Naive B cell (primary cell): ENCODE measurements at regions not wholly inside any gene's neighbourhood (a gene's known extent, or its start where the extent isn't known, plus 50 kb on each side); places are given as distances from the start of the nearest gene placed in this dataset.
"Not testable (repeated sequence)": the region's sequence is repeated elsewhere in the genome, so short reads cannot be mapped to it uniquely, and the experiment has no call there.

Experiments used
- ATAC-seq, 2 donors: fragments of 150-1000 bp; cut with Tn5 transposase; 2 replicates each; pipeline ENCODE4 v1.10.0; 2021; ENCODE audit warnings: low read depth in 2 of 2, mild to moderate bottlenecking in 2 of 2, moderate library complexity in 2 of 2
- DNase-seq: peaks from one replicate; pipeline ENCODE4 v3.0.0; 2022
- H3K27ac Mint-ChIP-seq, 6 donors: one replicate each; pipeline ENCODE4 v1.8.0; 2020 to 2022; ENCODE audit warnings: mild to moderate bottlenecking in 6 of 6, mixed read lengths in 6 of 6, moderate library complexity in 5 of 6, inconsistent platforms in 2 of 6
- H3K27me3 Mint-ChIP-seq, 3 donors: one replicate each; pipeline ENCODE4 v1.8.0; 2021 to 2022; ENCODE audit warnings: mixed read lengths in 3 of 3, mild to moderate bottlenecking in 1 of 3
- H3K36me3 Mint-ChIP-seq, 2 donors: one replicate each; pipeline ENCODE4 v1.8.0; 2020 to 2022; ENCODE audit warnings: mixed read lengths in 2 of 2, inconsistent platforms in 1 of 2, mild to moderate bottlenecking in 1 of 2
- H3K4me1 Mint-ChIP-seq, 3 donors: one replicate each; pipeline ENCODE4 v1.8.0; 2020 to 2022; ENCODE audit warnings: mixed read lengths in 3 of 3, inconsistent platforms in 1 of 3, mild to moderate bottlenecking in 1 of 3, moderate library complexity in 1 of 3
- H3K4me3 Mint-ChIP-seq, 8 donors: one replicate each; pipeline ENCODE4 v1.8.0; 2020 to 2022; ENCODE audit warnings: mild to moderate bottlenecking in 8 of 8, mixed read lengths in 8 of 8, moderate library complexity in 8 of 8, inconsistent platforms in 2 of 8
- H3K9me3 Mint-ChIP-seq, 7 donors: one replicate each; pipeline ENCODE4 v1.8.0; 2020 to 2022; ENCODE audit warnings: mixed read lengths in 7 of 7, mild to moderate bottlenecking in 5 of 7, inconsistent platforms in 2 of 7, moderate library complexity in 1 of 7

- DNase-seq: no peak
- Mint-ChIP-seq H3K9me3 (peaks cover 2 to 6% (median 5%) of the 10 kb centered on the region in 7 donors), H3K27me3 (no peaks in the 10 kb centered on the region), H3K4me1 (no peaks in the 10 kb centered on the region), H3K36me3 (no peaks in the 10 kb centered on the region), H3K27ac (no peak overlapping the region), H3K4me3 (no peak overlapping the region)
- no peak for ATAC-seq
Measured at GRCh38 chr18:40186677-40187076, 1768.4 kb upstream of the PIK3C3 start.

- no peak overlapping the region for H3K27ac Mint-ChIP-seq
- ATAC-seq (no peak), DNase-seq (no peak)
- H3K4me3 Mint-ChIP-seq: no peak overlapping the region
- no peaks in the 10 kb centered on the region for H3K36me3 Mint-ChIP-seq
- no peaks in the 10 kb centered on the region for H3K4me1 Mint-ChIP-seq
- no peaks in the 10 kb centered on the region for H3K27me3 Mint-ChIP-seq
- H3K9me3 Mint-ChIP-seq: peaks cover under 1 to 13% (median 6%) of the 10 kb centered on the region in 7 donors
Measured at GRCh38 chr18:40179729-40180461, 1775.1 kb upstream of the PIK3C3 start.

GRCh38 chr18:40168026-40168425, 1787.0 kb upstream of the PIK3C3 start:
- Mint-ChIP-seq H3K36me3 (no peaks in the 10 kb centered on the region), H3K4me1 (no peaks in the 10 kb centered on the region), H3K27me3 (no peaks in the 10 kb centered on the region), H3K9me3 (peaks cover 0 to 6% (median 2%) of the 10 kb centered on the region in 7 donors), H3K27ac (no peak overlapping the region), H3K4me3 (no peak overlapping the region)
- DNase-seq (no peak), ATAC-seq (no peak)

DNA sequence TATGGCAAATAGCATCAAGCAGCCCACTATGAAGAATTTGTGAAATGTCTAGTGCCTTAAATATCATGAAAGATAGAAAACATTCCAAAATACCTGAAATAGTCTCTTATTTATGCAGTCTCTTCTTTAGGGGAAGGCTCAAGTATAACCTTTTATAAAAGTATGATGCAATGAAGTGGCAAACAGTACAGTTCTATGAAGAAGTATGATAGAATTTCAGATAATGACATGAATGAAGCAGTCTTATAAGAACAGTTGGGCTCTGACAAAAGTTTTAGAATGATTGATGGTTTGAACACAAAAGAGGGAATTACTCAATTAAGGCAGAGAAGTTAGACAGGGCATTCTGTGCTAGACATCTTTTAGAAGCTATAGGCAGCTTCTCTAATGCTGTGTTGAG, 1791.8 kb upstream of the PIK3C3 start:
- H3K4me1 Mint-ChIP-seq: no peaks in the 10 kb centered on the region
- H3K4me3 Mint-ChIP-seq: no peak overlapping the region
- no peaks in the 10 kb centered on the region for H3K27me3 Mint-ChIP-seq
- H3K36me3 Mint-ChIP-seq: no peaks in the 10 kb centered on the region
- DNase-seq: no peak
- no peak for ATAC-seq
- no peak overlapping the region for H3K27ac Mint-ChIP-seq
- H3K9me3 Mint-ChIP-seq: peaks cover 0 to 6% (median 0%) of the 10 kb centered on the region in 7 donors

GRCh38 chr18:40160361-40160760, 1794.7 kb upstream of the PIK3C3 start:
- no peak for ATAC-seq
- H3K9me3 Mint-ChIP-seq: peaks cover 0 to 6% (median 2%) of the 10 kb centered on the region in 7 donors
- H3K4me3 Mint-ChIP-seq: no peak overlapping the region
- H3K4me1 Mint-ChIP-seq: no peaks in the 10 kb centered on the region
- DNase-seq: no peak
- H3K27ac Mint-ChIP-seq: no peak overlapping the region
- no peaks in the 10 kb centered on the region for H3K36me3 Mint-ChIP-seq
- no peaks in the 10 kb centered on the region for H3K27me3 Mint-ChIP-seq

- no peak for ATAC-seq
Measured at GRCh38 chr18:40159141-40160017, 1795.7 kb upstream of the PIK3C3 start.

GRCh38 chr18:40157120-40157519, 1797.9 kb upstream of the PIK3C3 start:
- peaks cover 0 to 6% (median 2%) of the 10 kb centered on the region in 7 donors for H3K9me3 Mint-ChIP-seq
- no peak for DNase-seq
- H3K4me3 Mint-ChIP-seq: no peak overlapping the region
- no peaks in the 10 kb centered on the region for H3K4me1 Mint-ChIP-seq
- H3K27me3 Mint-ChIP-seq: no peaks in the 10 kb centered on the region
- ATAC-seq: no peak
- H3K27ac Mint-ChIP-seq: no peak overlapping the region
- H3K36me3 Mint-ChIP-seq: no peaks in the 10 kb centered on the region

More at GRCh38 chr18:40159141-40160017, 1795.7 kb upstream of the PIK3C3 start:
- Mint-ChIP-seq H3K27me3 (no peaks in the 10 kb centered on the region), H3K36me3 (no peaks in the 10 kb centered on the region), H3K9me3 (peaks cover 0 to 6% (median 2%) of the 10 kb centered on the region in 7 donors), H3K27ac (no peak overlapping the region), H3K4me1 (no peaks in the 10 kb centered on the region), H3K4me3 (no peak overlapping the region)
- no peak for DNase-seq

- ATAC-seq: no peak
- Mint-ChIP-seq H3K27ac (no peak overlapping the region), H3K4me1 (no peaks in the 10 kb centered on the region), H3K27me3 (no peaks in the 10 kb centered on the region), H3K36me3 (no peaks in the 10 kb centered on the region), H3K9me3 (peaks cover 0 to 10% (median 5%) of the 10 kb centered on the region in 7 donors), H3K4me3 (no peak overlapping the region)
- no peak for DNase-seq
Measured at GRCh38 chr18:40152859-40153258, 1802.2 kb upstream of the PIK3C3 start.

DNA sequence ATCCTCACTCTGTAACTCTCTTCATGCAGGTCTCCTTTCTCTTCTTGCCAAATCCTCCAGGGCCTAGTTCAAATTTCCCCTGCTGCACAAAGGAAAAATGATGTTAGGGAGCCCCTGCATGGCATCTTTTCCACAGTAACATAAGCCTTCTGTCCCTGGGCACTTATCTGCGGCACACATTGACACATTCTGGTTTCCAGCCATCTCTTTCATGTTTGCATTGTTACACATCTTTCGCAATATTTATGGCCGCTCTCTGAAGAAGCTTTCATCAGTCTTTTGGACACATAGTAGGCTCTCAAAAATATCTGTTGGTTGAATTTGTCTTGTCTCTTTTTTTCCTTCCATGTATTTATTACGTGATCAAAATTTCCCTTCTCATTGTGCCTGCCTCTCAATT, 1806.1 kb upstream of the PIK3C3 start:
- no peak overlapping the region for H3K4me3 Mint-ChIP-seq
- H3K27ac Mint-ChIP-seq: no peak overlapping the region
- DNase-seq (no peak), ATAC-seq (no peak)
- no peaks in the 10 kb centered on the region for H3K4me1 Mint-ChIP-seq
- H3K9me3 Mint-ChIP-seq: peaks cover 0 to 6% (median 3%) of the 10 kb centered on the region in 7 donors
- H3K36me3 Mint-ChIP-seq: no peaks in the 10 kb centered on the region
- H3K27me3 Mint-ChIP-seq: no peaks in the 10 kb centered on the region

DNA sequence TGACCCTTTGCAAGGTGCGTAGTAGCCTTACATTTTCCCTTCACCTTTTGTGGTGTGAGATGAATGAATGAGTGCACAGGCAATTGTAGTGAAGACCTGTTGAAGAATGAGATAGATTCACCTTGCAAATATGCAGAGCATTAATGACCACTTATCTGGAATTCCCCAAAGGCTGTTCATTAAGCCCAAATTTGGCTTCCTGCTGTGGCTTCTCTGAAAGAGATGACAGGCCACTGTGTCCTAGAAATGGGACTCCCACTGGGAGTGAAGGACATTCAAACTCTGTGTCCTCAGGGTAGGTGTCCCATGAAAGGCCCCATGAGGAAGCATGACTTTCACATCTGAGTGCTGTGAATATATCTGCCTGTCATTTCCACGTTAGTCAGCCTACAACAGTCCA, 1821.8 kb upstream of the PIK3C3 start:
- Mint-ChIP-seq H3K4me1 (no peaks in the 10 kb centered on the region), H3K27me3 (no peaks in the 10 kb centered on the region), H3K4me3 (no peak overlapping the region), H3K36me3 (no peaks in the 10 kb centered on the region), H3K27ac (no peak overlapping the region), H3K9me3 (peaks cover 3 to 36% (median 7%) of the 10 kb centered on the region in 7 donors)
- DNase-seq: no peak
- ATAC-seq: no peak

DNA sequence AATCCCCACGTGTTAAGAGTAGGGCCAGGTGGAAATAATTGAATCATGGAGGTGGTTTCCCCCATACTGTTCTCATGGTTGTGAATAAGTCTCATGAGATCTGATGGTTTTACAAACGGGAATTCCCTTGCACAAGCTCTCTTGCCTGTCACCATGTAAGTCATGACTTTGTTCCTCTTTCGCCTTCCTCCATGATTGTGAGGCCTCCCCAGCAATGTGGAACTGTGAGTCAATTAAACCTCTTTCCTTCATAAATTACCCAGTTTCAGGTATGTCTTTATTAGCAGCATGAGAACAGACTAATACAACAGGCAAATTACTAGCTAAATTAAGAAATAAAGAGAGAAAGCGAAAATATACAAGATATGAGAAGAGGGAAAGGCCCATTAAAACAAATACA, 1822.6 kb upstream of the PIK3C3 start:
- not testable (repeated sequence) for ATAC-seq, H3K27me3 Mint-ChIP-seq, H3K4me1 Mint-ChIP-seq, H3K36me3 Mint-ChIP-seq, DNase-seq, H3K27ac Mint-ChIP-seq, H3K4me3 Mint-ChIP-seq
- H3K9me3 Mint-ChIP-seq: peaks cover 3 to 36% (median 11%) of the 10 kb centered on the region in 7 donors

GRCh38 chr18:40124107-40124506, 1830.9 kb upstream of the PIK3C3 start:
- Mint-ChIP-seq H3K4me1 (no peaks in the 10 kb centered on the region), H3K9me3 (peaks cover 0 to 13% (median 7%) of the 10 kb centered on the region in 7 donors), H3K4me3 (no peak overlapping the region), H3K36me3 (no peaks in the 10 kb centered on the region), H3K27me3 (no peaks in the 10 kb centered on the region), H3K27ac (no peak overlapping the region)
- DNase-seq (no peak), ATAC-seq (no peak)

DNA sequence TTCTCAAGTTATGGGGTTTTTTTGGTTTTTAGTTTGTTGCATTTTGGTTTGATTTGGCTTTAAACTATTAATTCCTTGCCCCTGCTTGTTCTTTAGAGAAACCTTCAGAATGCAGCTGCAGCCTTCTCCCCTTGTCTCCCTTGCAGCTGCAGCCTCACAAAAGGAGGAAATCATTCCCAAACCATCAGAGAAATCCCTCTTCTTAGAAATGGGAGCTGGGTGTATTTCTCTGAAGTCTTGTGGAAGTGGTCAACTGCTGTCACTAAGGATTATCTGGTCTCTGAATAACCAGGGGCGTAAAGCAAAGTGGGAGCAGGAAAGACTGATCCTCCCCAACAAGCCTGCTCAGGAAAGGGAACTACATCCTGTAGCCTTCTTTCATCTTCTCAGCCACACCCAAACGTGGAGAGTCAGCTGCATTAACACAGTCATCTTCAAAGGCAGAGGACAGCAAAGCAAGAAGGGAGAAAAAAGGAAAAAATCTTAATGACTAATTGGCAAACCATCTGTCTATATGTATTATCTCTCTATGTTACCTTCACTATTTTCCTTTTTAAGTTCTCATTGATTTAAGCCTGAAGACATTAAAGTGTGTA, 1834.1 kb upstream of the PIK3C3 start:
- Mint-ChIP-seq H3K4me3 (no peak overlapping the region), H3K4me1 (no peaks in the 10 kb centered on the region), H3K27ac (no peak overlapping the region), H3K36me3 (no peaks in the 10 kb centered on the region), H3K27me3 (no peaks in the 10 kb centered on the region), H3K9me3 (peaks cover 4 to 23% (median 8%) of the 10 kb centered on the region in 7 donors)
- DNase-seq (no peak), ATAC-seq (no peak)

GRCh38 chr18:40120356-40120755, 1834.7 kb upstream of the PIK3C3 start:
- peaks cover 4 to 23% (median 8%) of the 10 kb centered on the region in 7 donors for H3K9me3 Mint-ChIP-seq
- no peaks in the 10 kb centered on the region for H3K27me3 Mint-ChIP-seq
- no peak overlapping the region for H3K4me3 Mint-ChIP-seq
- no peaks in the 10 kb centered on the region for H3K36me3 Mint-ChIP-seq
- no peak overlapping the region for H3K27ac Mint-ChIP-seq
- no peak for DNase-seq
- no peak for ATAC-seq
- H3K4me1 Mint-ChIP-seq: no peaks in the 10 kb centered on the region
